ENCODE measurements at regions not wholly inside any gene's neighbourhood (a gene's known extent, or its start where the extent isn't known, plus 50 kb on each side); places are given as distances from the start of the nearest gene placed in this dataset.
A peak's percentile ranks its signal among the peaks of the same experiment; 100 is the strongest.

DNA sequence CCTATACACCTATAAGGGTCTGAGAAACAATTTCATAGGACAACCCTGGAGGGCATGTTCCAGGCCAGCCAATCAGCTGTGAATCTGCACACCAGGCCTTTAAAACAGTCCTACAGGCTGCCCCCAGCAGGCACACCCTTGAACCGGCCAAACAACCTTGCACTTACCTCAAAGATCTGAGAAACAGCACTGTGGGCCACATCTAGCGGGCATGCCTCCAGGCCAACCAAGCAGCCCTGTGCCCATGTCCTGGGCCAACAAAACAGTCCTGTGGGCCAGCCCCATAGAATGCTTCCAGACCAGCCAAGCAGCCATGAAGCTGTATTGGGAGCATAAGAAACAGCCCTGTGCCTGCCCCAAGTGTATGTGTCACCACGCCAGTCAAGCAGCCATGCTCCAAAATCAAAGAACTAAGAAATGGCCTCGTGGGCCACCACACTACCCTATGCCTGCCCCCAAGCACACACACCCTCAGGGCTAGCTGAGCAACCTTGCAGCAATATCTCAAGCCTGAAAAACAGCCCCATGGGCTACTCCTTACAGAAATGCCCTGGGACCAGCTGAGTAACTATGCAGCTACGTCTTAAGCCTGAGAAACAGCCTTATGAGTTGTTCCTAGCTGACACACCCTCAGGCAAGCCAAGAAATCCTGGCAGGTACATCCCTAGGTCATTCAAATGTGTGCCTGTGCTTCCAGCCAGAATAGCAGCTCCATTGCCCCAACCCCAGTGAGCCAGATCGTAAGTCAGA, 2243.8 kb upstream of the C9orf72 start:
- no peak for DNase-seq (ENCODE audit: low read depth in 4 of 4, low spot score in 3 of 4)

- no peak for DNase-seq (ENCODE audit: low read depth in 4 of 4, low spot score in 3 of 4)
Measured at GRCh38 chr9:29822458-29822857, 2249.2 kb upstream of the C9orf72 start.

GRCh38 chr9:29826421-29826820, 2253.1 kb upstream of the C9orf72 start:
- no peak for DNase-seq (ENCODE audit: low read depth in 4 of 4, low spot score in 3 of 4)

DNA sequence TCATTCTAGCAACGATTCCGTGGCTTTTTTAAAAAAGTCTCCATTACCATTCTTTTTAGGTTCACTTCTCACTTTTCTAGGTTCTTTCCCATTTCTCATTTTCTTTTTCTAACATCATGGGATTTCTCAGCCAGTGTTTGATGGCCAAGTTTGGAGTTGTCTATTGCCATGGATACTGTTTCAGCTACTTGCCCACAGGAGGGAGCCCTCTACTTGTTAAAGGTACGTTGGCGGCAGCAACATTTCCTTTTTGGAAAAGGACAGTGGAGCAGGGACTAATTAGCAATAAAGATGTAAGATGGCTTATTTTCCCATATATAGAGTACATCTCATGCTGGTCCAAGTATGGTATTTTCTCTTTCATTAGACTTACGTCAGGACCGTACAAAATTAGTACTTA, 2257.5 kb upstream of the C9orf72 start:
- DNase-seq (ENCODE audit: low read depth in 4 of 4, low spot score in 3 of 4), result peak; percentile 12 to 49 (median 30)

DNA sequence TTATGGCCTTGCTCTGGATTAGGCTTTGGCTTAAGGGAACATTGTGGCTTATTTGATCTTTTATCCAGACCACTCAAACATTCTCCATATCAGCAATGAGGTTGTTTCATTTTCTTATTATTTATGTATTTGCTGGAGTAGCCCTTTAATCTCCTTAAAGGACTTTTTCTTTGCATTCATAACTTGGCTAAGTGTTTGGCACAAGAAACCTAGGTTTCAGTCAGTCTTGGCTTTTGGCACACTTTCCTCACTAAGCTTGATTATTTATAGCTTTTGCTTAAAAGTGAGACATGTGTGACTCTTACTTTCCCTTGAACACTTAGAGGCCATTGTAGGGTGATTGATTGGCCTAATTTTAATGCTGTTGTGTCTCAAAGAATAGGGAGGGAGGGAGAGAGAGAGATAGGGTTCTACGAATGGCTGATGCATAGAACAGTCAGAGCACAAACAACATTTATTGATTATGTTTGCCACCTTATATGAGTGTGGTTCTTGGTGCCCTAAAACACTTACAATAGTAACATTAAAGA, 2265.3 kb upstream of the C9orf72 start:
- DNase-seq (ENCODE audit: low read depth in 4 of 4, low spot score in 3 of 4), result no peak

- no peak for DNase-seq (ENCODE audit: low read depth in 4 of 4, low spot score in 3 of 4)
Measured at GRCh38 chr9:29844251-29844650, 2271.0 kb upstream of the C9orf72 start.

DNA sequence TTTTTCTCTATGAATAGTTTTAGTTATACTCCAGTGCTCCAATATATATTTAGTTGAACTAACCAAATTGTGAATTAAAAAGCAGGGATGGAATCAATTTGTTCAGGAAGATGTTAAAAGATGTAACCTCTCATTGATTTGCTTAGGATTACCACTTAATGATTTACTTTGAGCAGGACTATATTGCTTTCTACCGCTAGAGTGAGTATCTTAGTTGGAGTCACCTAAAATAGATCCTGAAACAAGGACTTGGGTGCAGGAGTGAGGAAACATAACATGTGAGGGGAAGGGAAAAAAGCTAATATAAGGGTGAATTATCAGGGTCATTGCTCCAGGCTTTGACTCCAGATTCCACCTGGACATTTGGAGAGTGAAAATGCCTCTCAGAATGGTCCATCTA, 2277.4 kb upstream of the C9orf72 start:
- DNase-seq (ENCODE audit: low read depth in 4 of 4, low spot score in 3 of 4), result no peak

- DNase-seq (ENCODE audit: low read depth in 4 of 4, low spot score in 3 of 4), result no peak
Measured at GRCh38 chr9:29861803-29862202, 2288.5 kb upstream of the C9orf72 start.

DNA sequence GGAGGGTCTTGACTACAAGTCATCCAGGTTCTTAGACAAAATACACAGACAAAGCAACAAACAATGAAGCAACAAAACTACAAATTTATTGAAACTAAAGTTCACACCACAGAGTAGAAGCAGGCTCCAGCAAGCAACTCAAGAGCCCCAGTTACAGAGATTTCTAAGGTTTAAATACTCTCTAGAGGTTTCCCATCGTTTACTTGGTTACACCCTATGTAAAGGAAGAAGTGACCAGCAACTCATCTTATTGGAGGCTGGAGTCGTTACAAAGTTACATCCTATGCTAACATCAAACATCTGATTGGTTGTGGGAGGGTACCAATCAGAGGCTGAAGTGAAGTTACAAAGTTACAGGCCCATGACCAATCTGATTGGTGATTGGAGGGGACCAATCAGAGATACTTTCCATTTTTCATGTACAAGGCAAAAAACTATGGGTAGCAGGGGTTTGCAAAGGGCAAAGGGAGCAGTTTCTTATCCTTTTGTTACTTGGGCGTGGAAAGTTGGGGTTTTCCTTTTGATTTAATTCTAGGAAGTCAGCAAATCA, 2292.6 kb upstream of the C9orf72 start:
- DNase-seq (ENCODE audit: low read depth in 4 of 4, low spot score in 3 of 4), result no peak

DNA sequence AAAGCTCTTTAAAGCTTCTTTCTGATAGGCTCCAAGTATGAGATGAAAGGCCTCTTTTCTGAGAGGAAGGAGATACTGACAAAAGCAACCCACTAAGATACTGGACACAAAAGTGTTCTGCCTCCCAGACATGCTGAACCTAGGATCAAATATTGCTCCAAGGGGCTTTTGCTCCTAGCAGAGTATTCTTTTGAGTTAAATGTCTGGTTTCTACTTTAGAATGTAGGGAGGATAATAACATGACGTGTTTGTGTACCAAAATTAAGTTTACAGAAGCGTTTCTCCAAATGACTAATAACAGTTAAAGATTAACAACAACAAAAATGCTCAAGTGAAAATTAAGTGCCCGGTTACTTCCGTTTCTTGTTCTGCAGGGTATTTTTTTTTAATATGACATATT, 2293.3 kb upstream of the C9orf72 start:
- peak in 1 of 4 donors; percentile 1 for DNase-seq (ENCODE audit: low read depth in 4 of 4, low spot score in 3 of 4)

DNA sequence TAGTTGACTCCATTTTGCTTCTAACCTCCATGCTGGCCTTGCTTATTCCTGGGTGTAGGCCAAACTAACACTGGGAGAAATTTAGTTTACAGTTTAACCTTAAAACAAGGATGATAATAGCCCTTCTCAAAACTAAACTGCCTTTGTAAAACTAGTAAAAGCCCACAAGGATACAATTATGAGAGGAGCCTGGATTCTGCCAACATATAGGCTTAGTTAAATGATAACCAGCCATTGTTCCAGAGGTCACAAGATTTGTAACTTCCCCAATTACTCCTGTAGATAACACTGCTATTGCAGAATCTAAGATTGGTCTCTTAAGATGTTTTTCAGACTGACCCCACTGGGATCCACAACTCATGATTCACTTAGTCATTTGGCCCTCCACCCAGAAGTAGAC, 2300.3 kb upstream of the C9orf72 start:
- DNase-seq (ENCODE audit: low read depth in 4 of 4, low spot score in 3 of 4), result no peak

GRCh38 chr9:29875547-29875946, 2302.3 kb upstream of the C9orf72 start:
- no peak for DNase-seq (ENCODE audit: low read depth in 4 of 4, low spot score in 3 of 4)

DNA sequence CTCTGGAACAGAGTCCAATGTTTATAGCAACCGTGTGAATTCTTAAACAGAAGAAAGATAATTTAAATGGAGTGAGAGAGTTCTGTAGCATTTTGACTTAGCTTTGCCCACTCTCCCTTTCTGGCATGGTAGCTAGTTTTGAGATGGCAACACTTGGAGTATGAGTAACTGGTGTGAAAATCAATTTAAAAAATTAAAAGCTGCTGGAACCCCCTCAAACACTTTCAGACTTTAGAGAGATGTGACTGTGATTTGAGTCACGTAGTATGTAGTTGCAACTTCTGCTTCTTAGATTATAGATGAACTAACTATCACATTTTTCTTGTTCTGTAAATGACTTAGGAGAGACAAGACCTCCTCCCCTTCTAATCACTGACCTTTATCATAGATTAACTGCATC, 2309.5 kb upstream of the C9orf72 start:
- no peak for DNase-seq (ENCODE audit: low read depth in 4 of 4, low spot score in 3 of 4)

DNA sequence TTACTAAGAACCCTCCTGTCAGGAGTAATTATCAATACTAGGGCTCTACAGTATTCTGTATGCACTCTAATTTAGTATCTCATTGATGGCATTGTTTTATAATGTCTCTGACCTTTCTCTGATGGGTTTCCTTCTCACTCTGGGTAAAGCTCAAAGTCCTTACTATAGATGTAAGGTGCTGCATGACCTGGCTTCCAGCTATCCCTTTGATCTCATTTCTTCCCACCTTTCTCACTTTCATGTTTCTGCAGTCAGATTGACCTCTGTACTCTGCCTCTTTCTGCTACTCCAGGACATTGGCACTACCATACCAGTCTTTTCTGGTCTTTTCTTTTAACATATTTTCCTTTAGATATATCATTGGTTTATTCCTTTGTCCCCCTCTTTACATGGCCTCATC, 2332.8 kb upstream of the C9orf72 start:
- no peak for DNase-seq (ENCODE audit: low read depth in 4 of 4, low spot score in 3 of 4)

- DNase-seq (ENCODE audit: low read depth in 4 of 4, low spot score in 3 of 4), result no peak
Measured at GRCh38 chr9:29928072-29928471, 2354.8 kb upstream of the C9orf72 start.

DNA sequence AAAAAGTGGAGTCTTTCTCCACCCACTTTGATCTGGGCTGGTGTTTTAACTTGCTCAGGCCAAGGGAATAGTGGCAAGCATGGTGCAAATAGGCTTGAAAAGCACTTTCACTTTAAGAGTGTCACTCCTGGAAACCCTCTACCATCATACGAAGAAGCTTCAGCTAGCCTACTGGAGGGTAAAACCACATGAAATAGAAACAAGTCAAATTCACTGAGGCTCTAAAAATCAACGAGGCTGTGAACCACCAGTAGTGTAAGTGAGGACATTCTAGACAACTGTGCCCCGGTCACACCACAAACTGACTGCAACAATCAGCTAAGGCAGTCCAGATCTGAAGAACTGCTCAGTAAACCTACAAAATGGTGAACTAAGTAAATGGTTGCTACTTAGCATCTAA, 2366.3 kb upstream of the C9orf72 start:
- no peak for DNase-seq (ENCODE audit: low read depth in 4 of 4, low spot score in 3 of 4)

- no peak for DNase-seq (ENCODE audit: low read depth in 4 of 4, low spot score in 3 of 4)
Measured at GRCh38 chr9:29945012-29945411, 2371.7 kb upstream of the C9orf72 start.

DNA sequence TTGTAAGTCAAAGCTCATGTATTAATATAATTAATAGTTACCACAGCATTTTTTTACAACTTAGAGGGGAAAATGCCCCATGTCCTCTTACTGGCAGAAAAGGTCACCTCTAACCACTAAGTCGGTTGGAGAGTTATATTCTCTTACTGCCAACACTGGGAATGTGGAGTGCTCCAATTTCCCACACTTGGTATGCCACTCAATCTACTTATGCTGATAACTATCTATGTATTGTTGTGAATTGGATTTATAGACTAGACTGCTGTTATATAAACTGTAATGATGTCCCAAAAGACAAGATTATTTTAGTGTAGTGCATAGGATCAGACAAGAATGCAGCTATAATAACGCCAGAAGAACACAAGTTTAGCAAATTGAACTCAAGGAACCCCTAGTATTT, 2385.2 kb upstream of the C9orf72 start:
- no peak for DNase-seq (ENCODE audit: low read depth in 4 of 4, low spot score in 3 of 4)

DNA sequence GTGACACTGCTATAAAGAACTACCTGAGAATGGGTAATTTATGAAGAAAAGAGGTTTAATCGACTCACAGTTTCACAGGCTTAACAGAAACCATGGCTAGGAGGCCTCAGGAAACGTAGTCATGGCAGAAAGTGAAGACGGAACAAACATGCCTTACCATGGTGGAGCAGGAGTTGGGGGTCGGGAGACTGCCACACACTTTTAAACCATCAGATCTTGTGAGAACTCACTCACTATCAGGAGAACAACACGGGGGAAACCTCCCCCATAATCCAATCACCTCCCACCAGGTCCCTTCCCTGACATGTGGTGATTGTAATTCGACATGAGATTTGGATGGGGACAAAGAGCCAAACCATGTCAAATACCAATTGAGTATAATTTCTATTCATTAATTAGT, 2392.6 kb upstream of the C9orf72 start:
- DNase-seq (ENCODE audit: low read depth in 4 of 4, low spot score in 3 of 4), result no peak

- no peak for DNase-seq (ENCODE audit: low read depth in 4 of 4, low spot score in 3 of 4)
Measured at GRCh38 chr9:29966247-29966646, 2393.0 kb upstream of the C9orf72 start.

GRCh38 chr9:29968831-29969230, 2395.6 kb upstream of the C9orf72 start:
- DNase-seq (ENCODE audit: low read depth in 4 of 4, low spot score in 3 of 4), result no peak

DNA sequence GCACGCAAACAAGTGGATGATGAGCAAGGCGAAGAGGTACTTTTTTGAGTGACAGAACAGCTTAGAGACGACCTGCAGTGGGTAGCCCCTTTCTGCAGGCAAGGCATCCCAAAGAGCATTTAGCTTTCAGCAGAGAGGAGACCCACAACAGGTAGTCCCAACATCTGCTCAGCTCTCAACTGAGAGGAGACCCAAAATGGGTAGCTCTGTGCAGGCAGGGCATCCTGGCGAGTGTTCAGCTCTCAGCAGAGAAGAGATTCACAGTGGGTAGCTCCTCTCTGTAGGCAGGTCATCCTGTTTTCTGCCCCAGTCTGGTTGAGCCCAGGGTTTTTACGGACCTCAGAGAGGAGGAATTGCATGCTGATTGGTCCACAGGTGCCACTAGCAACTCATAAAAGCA, 2396.1 kb upstream of the C9orf72 start:
- DNase-seq (ENCODE audit: low read depth in 4 of 4, low spot score in 3 of 4), result no peak

Measured in right renal pelvis (tissue), 4 donors.